Activated CD4-positive, alpha-beta T cell treated with anti-CD3 and anti-CD28 coated beads, Interleukin-2, amount 50 U/mL, for 1 hour (primary cell): ENCODE measurements at regions not wholly inside any gene's neighbourhood (a gene's known extent, or its start where the extent isn't known, plus 50 kb on each side); places are given as distances from the start of the nearest gene placed in this dataset.

Experiments used
- DNase-seq: peaks from one replicate; pipeline ENCODE4 v3.0.0-alpha.2; 2020

- DNase-seq: no peak
These were observed 144.8 kb downstream of the ETS2 start for GRCh38 chr21:38950435-38951094.

- DNase-seq: no peak
These were observed 143.3 kb downstream of the ETS2 start for GRCh38 chr21:38949070-38949380.

DNA sequence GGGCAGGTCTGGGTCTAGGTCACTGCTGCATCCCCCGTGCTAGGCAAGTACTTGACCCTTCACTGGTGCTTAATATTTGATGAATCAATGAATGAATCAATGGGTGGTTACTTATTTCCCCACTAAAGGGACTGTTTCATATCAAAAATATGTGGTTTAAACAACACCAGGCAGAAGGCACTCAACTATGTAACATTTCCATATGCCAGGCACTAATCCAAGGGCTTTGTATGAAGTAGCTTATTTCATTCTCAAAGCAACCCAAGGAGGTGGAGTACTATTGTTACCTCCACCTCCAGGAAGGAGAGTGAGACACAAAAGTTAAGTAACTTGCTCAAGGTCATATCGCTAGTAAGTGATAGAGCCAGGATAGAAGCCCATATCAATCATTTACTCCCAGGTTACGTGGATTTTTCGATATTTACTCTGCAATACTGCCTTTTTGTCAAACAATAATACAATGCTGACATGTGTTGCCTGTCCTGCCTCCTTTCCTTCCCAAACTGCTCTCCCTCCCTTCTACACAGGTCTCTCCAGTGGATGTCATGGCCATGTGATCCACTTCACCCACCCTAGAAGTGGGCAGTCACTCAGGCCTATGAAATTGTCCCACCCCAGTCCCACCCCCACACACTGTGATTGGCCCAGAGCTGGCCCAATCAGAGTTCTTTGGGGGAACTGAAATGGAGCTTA, 142.8 kb downstream of the ETS2 start:
- no peak for DNase-seq

GRCh38 chr21:38945545-38946245, 140.0 kb downstream of the ETS2 start:
- no peak for DNase-seq

- DNase-seq: no peak
These were observed 139.2 kb downstream of the ETS2 start for GRCh38 chr21:38944903-38945302.

DNA sequence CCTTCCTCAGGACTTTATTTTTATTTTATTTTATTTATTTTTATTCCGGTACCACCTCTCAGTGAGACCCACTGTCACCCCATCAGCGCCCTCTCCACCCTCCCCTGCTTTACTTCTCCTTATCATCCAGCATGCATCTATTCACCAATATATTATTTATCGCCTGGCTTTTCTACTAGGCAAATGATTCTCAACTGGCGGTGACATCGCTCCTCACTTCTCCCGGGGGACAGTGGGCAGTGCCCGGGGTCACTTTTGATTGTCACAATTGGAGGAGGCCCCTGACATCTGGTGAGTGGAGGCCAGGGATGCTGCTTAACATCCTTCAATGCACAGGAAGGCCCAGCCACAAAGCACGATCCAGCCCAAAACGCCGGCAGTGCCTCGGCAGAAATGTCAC, 138.7 kb downstream of the ETS2 start:
- DNase-seq: no peak

DNA sequence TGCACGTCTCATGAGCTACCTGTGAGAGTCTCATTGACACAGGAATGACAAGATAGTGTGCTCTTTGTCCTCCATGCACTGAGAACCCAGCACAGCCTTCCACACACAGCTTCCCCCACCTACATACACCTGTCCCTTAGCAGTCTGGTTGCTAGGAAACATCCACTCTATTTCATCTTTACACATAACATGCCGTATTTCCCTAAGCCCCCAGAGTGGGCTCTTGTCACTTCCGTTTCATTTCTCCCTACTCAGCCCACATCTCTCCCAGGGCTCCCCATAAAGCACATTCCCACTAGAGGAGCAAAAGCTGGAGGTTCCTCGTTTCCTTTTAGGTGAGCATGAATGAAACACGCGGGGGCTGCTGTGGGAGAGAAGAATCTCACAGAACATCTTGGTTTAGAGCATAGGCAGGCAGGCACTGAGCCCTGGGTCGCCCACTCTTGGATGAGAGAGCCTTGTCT, 137.1 kb downstream of the ETS2 start:
- no peak for DNase-seq

- no peak for DNase-seq
These were observed 133.0 kb downstream of the ETS2 start for GRCh38 chr21:38938769-38939168.

DNA sequence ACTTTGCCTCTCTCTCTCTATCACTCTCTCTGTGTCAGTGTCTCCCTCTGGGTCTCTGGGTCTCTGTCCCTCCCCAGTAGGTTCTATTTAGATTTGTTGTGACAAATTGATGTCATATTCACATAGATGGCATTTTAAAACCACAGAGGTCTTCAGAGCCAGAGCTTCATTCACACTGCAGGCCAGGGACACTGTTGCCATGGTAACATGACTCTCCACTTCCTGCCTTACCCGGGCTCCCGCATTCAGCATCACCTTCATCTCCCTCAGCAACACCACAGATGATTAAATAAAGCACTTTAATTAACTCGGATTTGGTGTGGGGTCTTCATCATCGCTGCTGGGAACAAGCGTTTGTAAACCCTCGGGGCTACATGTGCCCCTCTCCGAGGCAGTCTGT, 132.6 kb downstream of the ETS2 start:
- no peak for DNase-seq

DNA sequence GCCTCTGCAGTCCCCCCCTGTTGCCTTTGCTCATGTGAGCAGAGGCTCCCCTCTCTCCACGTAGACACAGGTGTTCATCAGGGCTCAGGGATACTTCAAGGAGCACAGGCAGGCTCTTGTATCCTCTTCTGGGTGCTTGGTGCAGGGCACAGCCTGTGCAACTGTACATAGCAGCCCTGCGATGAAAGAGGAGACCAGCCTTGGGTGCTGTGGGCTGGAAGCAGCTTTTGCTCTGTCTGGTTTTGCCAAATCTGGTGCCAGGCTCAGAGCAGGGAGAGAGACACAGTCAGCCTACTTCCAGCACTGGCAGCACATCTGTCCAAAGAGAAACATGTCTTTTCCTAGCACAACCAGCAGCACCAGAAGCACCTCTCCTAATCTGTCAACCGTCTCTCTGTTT, 132.1 kb downstream of the ETS2 start:
- no peak for DNase-seq

- no peak for DNase-seq
These were observed 131.6 kb downstream of the ETS2 start for GRCh38 chr21:38937286-38937790.

- DNase-seq: no peak
These were observed 130.5 kb downstream of the ETS2 start for GRCh38 chr21:38936240-38936639.

GRCh38 chr21:38933731-38934130, 128.0 kb downstream of the ETS2 start:
- no peak for DNase-seq

- no peak for DNase-seq
These were observed 125.6 kb downstream of the ETS2 start for GRCh38 chr21:38931291-38931690.

- DNase-seq: no peak
These were observed 125.1 kb downstream of the ETS2 start for GRCh38 chr21:38930853-38931252.

GRCh38 chr21:38930066-38930465, 124.3 kb downstream of the ETS2 start:
- no peak for DNase-seq

DNA sequence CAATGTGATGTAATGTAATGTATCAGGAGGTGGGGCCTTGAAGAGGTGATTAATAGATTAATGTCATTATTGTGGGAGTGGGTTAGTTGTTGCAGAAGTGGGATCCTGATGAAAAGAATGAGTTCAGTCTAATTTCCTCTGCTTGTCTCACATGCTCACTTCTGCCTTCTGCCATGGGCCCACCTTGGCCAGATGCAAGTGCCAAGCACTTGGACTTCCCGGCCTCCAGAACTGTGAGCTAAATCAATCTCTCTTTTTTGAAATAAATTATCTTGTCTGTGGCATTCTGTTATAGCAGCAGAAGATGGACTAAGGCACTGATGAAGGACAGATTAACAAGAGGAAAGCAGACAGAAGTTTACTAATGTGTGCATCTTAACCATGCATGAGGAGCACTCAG, 123.9 kb downstream of the ETS2 start:
- no peak for DNase-seq

DNA sequence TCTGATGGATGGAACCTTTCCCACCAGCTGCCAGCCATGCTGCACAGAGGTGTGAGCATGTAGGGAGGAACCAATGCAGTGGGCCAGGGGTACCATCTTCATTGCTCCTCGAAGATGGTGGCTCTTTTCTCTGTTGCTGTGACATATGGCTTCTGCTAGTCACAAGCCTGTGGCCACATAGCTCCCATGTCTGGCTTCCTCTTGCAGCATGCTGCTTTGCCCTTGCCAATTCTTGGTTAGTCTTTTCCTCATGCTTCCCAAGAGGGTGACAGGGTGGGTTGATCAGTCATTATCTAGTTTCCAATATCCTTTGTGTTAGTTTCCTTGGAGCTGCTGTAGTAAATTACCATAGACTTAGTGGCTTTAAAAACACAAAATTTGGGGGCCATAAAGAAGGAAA, 123.4 kb downstream of the ETS2 start:
- no peak for DNase-seq

DNA sequence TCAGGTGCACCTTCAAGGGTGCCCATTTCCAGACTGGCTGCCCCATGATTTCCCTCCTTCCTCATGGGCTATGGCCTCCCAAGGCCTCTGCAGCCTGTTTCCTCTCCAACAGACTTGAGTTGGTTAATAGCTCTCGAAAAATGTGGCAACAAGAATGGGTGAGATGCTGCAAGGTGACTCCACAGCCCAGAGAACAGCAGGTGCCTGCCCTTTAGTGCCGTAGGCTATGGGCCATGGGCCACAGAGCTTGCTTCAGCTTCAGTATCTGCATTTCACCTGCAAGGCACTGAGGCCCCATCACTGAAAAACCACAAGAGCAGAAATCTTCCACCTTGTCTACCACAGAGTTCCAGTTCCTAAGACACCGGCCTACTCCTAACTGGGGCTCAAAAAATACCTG, 122.0 kb downstream of the ETS2 start:
- no peak for DNase-seq

GRCh38 chr21:38925923-38926322, 120.2 kb downstream of the ETS2 start:
- DNase-seq: no peak

GRCh38 chr21:38925478-38925877, 119.7 kb downstream of the ETS2 start:
- DNase-seq: no peak

DNA sequence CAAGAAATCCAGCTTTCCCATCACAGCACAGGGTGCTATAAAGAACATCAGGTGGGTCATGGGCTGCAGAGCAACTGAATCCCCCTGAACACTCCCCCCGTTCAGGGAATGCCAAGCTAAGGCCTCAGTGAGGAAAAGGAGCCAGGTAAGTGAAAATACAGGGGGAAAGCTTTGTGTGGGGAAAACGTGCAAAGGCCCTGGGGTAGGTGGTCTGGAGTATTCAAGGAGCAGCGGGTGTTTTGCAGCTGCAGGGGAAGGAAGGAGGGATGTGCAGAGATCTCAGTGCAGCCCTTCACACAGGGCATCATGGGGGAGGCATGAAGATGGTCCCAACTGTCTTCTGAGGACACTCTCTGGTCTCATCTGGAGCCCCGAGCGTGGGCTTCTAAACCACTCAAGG, 119.2 kb downstream of the ETS2 start:
- DNase-seq: no peak

DNA sequence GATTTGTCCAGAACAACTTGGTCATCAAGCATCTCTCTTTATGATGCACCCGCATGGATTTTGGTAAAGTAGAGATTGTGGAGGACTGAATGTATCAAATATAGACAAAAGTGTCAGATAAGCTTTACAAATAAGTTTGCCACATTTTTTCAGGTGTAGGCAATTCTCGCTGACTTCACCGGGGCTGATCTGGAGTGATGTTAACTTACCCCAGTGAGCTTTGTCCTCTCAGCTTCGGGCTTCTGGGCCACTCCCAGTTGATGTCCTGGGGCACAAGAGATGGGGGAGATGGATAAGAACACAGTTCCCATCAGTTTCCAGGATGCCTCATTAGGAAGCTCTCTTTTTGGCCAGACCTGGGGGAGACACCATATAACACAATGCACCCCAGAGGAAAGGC, 117.7 kb downstream of the ETS2 start:
- DNase-seq: no peak
